ENCODE measurements at regions not wholly inside any gene's neighbourhood (a gene's known extent, or its start where the extent isn't known, plus 50 kb on each side); places are given as distances from the start of the nearest gene placed in this dataset.

GRCh38 chr11:44469412-44469811 is 96.1 kb upstream of the CD82 start:
- TF ChIP-seq CTCF (IDR thresholded peaks at IDR 0.05) = no peak
- TF ChIP-seq EP300 (IDR thresholded peaks at IDR 0.05) = no peak
- TF ChIP-seq POLR2AphosphoS5 (IDR thresholded peaks at IDR 0.05) = no peak

All from suprapubic skin (tissue), 4 donors.